ENCODE measurements at regions not wholly inside any gene's neighbourhood (a gene's known extent, or its start where the extent isn't known, plus 50 kb on each side); places are given as distances from the start of the nearest gene placed in this dataset.

DNA sequence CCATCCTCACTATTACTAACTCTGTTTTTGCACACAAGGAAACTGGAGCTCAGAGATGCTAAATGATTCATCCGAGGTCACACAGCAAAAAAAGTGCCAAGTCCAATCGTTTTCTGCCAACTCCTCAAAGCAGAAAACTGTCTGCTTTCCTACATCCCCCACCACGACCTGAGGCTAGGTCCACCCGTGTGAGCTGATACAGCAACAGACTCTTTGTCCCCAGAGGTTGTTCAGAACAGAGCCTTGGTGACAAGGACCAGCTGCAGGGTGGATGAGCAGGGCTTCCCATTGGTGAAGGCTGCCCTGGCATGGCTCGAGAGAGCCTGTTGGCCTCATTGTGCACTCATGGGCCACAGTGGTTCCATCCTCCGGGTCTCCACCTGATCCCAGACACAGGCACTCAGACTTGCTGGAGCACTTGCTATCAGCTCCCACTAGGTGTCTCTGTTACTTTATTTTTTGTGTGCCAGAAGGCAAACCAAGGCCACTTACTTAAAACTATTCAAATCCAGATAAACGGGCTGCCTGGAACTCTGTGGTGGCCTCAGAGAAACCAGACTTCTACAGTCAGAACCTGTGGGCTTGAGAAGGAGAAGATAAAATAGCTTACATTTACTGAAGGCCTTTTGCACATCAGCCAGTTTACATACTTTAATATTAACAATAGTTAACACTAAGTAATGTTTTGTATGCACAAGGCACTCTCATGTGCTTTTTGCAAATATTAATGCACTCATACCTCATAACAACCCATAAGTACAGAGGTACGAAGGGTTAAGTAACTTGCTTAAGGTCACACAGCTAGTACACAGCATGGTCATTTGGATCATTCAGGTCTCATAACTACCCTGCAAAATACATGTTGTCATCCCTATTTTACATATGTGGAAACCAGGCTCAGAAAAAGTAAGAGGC is 62.9 kb upstream of the CTIF start (continued):
- TF ChIP-seq, protein P1, sequence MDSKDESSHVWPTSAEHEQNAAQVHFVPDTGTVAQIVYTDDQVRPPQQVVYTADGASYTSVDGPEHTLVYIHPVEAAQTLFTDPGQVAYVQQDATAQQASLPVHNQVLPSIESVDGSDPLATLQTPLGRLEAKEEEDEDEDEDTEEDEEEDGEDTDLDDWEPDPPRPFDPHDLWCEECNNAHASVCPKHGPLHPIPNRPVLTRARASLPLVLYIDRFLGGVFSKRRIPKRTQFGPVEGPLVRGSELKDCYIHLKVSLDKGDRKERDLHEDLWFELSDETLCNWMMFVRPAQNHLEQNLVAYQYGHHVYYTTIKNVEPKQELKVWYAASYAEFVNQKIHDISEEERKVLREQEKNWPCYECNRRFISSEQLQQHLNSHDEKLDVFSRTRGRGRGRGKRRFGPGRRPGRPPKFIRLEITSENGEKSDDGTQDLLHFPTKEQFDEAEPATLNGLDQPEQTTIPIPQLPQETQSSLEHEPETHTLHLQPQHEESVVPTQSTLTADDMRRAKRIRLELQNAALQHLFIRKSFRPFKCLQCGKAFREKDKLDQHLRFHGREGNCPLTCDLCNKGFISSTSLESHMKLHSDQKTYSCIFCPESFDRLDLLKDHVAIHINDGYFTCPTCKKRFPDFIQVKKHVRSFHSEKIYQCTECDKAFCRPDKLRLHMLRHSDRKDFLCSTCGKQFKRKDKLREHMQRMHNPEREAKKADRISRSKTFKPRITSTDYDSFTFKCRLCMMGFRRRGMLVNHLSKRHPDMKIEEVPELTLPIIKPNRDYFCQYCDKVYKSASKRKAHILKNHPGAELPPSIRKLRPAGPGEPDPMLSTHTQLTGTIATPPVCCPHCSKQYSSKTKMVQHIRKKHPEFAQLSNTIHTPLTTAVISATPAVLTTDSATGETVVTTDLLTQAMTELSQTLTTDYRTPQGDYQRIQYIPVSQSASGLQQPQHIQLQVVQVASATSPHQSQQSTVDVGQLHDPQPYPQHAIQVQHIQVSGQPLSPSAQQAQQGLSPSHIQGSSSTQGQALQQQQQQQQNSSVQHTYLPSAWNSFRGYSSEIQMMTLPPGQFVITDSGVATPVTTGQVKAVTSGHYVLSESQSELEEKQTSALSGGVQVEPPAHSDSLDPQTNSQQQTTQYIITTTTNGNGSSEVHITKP (CRISPR knock-in tag; IDR thresholded peaks at IDR 0.05; ENCODE audit: low read depth): no peak
- TF ChIP-seq ZFP36L2 (CRISPR knock-in tag; IDR thresholded peaks at IDR 0.05) (no peak), ZNF644 (CRISPR knock-in tag; IDR thresholded peaks at IDR 0.05; ENCODE audit: low read depth) (no peak), JUNB (CRISPR knock-in tag; IDR thresholded peaks at IDR 0.05; ENCODE audit: borderline replicate concordance) (no peak), SYNCRIP (IDR thresholded peaks at IDR 0.05; ENCODE audit: insufficient read depth, low read depth, low read length) (no peak), ZNF20 (CRISPR knock-in tag; IDR thresholded peaks at IDR 0.05) (no peak), ZBTB3 (CRISPR knock-in tag; IDR thresholded peaks at IDR 0.05; ENCODE audit: borderline replicate concordance, low read depth) (no peak), POLR2AphosphoS2 (IDR thresholded peaks at IDR 0.05; ENCODE audit: low read depth, low read length) (no peak)
- TF ChIP-seq, protein P2, sequence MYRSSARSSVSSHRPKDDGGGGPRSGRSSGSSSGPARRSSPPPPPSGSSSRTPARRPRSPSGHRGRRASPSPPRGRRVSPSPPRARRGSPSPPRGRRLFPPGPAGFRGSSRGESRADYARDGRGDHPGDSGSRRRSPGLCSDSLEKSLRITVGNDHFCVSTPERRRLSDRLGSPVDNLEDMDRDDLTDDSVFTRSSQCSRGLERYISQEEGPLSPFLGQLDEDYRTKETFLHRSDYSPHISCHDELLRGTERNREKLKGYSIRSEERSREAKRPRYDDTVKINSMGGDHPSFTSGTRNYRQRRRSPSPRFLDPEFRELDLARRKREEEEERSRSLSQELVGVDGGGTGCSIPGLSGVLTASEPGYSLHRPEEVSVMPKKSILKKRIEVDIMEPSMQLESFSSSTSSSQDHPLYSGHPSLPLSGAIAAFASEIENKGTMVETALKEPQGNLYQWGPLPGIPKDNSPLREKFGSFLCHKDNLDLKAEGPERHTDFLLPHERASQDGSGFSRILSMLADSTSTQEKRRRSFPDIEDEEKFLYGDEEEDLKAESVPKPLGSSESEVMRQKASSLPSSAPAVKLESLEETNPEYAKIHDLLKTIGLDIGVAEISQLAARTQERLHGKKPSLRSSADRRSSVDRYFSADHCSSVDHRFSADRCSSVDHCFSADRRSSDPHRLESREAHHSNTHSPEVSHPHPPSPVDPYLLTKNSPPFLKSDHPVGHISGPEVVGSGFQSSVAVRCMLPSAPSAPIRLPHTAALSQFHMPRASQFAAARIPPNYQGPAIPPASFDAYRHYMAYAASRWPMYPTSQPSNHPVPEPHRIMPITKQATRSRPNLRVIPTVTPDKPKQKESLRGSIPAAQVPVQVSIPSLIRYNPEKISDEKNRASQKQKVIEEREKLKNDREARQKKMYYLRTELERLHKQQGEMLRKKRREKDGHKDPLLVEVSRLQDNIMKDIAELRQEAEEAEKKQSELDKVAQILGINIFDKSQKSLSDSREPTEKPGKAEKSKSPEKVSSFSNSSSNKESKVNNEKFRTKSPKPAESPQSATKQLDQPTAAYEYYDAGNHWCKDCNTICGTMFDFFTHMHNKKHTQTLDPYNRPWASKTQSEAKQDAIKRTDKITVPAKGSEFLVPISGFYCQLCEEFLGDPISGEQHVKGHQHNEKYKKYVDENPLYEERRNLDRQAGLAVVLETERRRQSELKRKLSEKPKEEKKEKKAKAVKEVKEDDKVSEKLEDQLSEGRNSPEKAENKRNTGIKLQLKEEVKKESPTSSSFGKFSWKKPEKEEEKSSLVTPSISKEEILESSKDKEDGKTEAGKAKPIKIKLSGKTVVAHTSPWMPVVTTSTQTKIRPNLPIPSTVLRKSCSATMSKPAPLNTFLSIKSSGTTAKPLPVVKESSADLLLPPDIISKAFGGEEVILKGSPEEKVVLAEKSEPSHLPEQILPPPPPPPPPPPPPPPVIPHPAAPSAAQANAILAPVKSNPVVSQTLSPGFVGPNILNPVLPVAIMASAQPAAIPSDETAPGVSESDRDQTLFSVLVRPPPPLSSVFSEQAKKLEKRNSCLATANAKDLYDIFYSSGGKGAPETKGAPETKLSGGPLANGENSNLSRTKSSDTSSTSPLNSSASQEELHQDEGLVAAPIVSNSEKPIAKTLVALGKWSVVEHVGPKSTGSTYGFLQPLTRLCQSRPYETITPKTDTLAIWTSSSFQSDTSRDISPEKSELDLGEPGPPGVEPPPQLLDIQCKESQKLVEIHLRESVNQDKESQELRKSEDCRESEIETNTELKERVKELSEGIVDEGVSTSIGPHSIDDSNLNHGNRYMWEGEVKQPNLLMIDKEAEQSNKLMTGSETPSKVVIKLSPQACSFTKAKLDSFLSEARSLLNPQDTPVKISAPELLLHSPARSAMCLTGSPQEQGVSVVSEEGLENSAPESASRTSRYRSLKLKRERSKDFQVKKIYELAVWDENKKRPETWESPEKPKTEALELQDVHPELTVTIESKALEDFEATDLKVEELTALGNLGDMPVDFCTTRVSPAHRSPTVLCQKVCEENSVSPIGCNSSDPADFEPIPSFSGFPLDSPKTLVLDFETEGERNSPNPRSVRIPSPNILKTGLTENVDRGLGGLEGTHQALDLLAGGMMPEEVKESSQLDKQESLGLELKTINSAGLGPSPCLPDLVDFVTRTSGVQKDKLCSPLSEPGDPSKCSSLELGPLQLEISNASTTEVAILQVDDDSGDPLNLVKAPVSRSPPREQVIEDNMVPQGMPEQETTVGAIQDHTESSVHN (CRISPR knock-in tag; IDR thresholded peaks at IDR 0.05): no peak
- TF ChIP-seq, protein P3, sequence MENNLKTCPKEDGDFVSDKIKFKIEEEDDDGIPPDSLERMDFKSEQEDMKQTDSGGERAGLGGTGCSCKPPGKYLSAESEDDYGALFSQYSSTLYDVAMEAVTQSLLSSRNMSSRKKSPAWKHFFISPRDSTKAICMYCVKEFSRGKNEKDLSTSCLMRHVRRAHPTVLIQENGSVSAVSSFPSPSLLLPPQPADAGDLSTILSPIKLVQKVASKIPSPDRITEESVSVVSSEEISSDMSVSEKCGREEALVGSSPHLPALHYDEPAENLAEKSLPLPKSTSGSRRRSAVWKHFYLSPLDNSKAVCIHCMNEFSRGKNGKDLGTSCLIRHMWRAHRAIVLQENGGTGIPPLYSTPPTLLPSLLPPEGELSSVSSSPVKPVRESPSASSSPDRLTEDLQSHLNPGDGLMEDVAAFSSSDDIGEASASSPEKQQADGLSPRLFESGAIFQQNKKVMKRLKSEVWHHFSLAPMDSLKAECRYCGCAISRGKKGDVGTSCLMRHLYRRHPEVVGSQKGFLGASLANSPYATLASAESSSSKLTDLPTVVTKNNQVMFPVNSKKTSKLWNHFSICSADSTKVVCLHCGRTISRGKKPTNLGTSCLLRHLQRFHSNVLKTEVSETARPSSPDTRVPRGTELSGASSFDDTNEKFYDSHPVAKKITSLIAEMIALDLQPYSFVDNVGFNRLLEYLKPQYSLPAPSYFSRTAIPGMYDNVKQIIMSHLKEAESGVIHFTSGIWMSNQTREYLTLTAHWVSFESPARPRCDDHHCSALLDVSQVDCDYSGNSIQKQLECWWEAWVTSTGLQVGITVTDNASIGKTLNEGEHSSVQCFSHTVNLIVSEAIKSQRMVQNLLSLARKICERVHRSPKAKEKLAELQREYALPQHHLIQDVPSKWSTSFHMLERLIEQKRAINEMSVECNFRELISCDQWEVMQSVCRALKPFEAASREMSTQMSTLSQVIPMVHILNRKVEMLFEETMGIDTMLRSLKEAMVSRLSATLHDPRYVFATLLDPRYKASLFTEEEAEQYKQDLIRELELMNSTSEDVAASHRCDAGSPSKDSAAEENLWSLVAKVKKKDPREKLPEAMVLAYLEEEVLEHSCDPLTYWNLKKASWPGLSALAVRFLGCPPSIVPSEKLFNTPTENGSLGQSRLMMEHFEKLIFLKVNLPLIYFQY (CRISPR knock-in tag; IDR thresholded peaks at IDR 0.05; ENCODE audit: borderline replicate concordance): 0 out of 2 replicates have a peak, but pooled peaks have one; percentile 24

Data from HepG2 (cell line).